Epithelial cell of proximal tubule (primary cell): ENCODE measurements at regions not wholly inside any gene's neighbourhood (a gene's known extent, or its start where the extent isn't known, plus 50 kb on each side); places are given as distances from the start of the nearest gene placed in this dataset.

Source experiments
- DNase-seq: peaks from one replicate; pipeline ENCODE4 v3.0.0-alpha.2; 2011; ENCODE audit warnings: low read depth
- H3K4me3 ChIP-seq: 2 replicates; pipeline ENCODE4 v1.5.1; 2011; ENCODE audit warnings: low read depth, mild to moderate bottlenecking, low read length
- TF ChIP-seq, protein P1 (sequence below): conservative IDR thresholded peaks from 2 replicates; pipeline ENCODE4 v1.5.1; 2012; ENCODE audit warnings: low read depth, mild to moderate bottlenecking, low read length

DNA sequence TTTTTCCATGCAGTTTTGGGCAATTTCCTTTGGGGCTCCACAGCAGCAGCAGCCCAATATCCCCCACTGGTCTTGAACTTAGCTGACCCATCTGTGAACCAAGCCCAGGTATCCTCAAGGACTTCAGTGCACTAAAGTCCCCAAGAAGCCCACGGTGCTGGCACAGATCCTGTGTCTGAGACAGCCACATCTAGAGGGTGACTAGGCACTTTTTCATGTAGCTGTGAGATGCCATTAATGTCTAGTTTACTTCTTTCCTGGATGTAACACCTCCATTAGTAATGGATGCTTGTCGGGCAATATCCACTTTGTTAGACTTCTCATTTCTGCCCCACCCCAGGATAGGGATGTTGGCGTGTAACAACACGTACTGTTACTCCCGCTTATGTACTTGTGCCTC is 117.9 kb downstream of the GPCPD1 start:
- DNase-seq = no peak
- TF ChIP-seq, protein P1, sequence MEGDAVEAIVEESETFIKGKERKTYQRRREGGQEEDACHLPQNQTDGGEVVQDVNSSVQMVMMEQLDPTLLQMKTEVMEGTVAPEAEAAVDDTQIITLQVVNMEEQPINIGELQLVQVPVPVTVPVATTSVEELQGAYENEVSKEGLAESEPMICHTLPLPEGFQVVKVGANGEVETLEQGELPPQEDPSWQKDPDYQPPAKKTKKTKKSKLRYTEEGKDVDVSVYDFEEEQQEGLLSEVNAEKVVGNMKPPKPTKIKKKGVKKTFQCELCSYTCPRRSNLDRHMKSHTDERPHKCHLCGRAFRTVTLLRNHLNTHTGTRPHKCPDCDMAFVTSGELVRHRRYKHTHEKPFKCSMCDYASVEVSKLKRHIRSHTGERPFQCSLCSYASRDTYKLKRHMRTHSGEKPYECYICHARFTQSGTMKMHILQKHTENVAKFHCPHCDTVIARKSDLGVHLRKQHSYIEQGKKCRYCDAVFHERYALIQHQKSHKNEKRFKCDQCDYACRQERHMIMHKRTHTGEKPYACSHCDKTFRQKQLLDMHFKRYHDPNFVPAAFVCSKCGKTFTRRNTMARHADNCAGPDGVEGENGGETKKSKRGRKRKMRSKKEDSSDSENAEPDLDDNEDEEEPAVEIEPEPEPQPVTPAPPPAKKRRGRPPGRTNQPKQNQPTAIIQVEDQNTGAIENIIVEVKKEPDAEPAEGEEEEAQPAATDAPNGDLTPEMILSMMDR = no peak
- H3K4me3 ChIP-seq = no peak overlapping the region

GRCh38 chr20:5491455-5491854 is 119.4 kb downstream of the GPCPD1 start:
- no peak overlapping the region for H3K4me3 ChIP-seq
- TF ChIP-seq, protein P1 = no peak
- DNase-seq = no peak

DNA sequence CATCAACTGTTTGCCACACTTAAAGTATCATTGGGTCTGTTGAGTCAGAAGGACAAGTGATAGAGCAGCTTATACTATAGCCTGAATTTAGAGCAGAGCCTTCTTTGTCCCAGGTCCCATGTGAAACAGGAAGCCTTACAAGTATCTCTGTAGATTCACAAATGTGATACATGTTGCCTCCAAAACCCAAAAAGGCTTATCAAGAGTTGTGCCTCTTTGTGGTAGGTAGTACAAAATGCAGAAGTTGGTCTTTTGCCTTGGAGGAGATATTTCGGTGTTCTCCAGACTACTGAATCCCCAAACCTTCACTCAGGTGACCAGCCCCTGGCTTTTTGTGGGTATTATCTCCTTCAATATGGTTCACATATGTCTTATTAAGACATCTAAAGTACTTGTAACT is 121.2 kb downstream of the GPCPD1 start:
- DNase-seq = no peak

DNA sequence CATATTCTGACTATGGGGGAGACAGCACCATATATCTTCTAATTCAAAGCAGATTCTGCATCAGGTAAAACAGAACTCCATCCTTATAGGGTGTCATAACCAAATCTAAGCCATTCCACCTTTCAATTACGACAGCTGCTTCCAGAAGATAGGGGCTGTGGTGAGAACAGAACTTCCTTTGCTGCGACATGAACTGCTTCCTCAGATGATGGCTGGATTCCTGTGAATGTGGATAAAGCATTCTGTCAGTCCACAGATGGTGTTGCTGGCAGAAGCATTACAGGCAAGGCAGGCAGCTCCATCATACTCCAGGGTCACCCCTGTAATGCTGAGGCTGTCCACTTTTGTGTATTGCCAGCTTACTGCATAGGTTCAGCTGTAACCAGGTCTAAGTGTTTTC is 122.0 kb downstream of the GPCPD1 start:
- TF ChIP-seq, protein P1 = no peak
- H3K4me3 ChIP-seq = no peak overlapping the region
- DNase-seq = no peak

More for the DNA sequence above, 121.2 kb downstream of the GPCPD1 start:
- TF ChIP-seq, protein P1 = no peak
- H3K4me3 ChIP-seq = no peak overlapping the region

GRCh38 chr20:5486377-5487054 is 124.3 kb downstream of the GPCPD1 start:
- no peak overlapping the region for H3K4me3 ChIP-seq
- no peak for DNase-seq
- TF ChIP-seq, protein P1 = no peak

GRCh38 chr20:5484926-5485325 is 125.9 kb downstream of the GPCPD1 start:
- TF ChIP-seq, protein P1 = no peak
- no peak overlapping the region for H3K4me3 ChIP-seq
- DNase-seq = no peak

- no peak for DNase-seq
- TF ChIP-seq, protein P1 = no peak
Observed at GRCh38 chr20:5484346-5484745, 126.5 kb downstream of the GPCPD1 start.

More at GRCh38 chr20:5484346-5484745, 126.5 kb downstream of the GPCPD1 start:
- no peak overlapping the region for H3K4me3 ChIP-seq
